OCI-LY1 (cell line): ENCODE measurements at regions not wholly inside any gene's neighbourhood (a gene's known extent, or its start where the extent isn't known, plus 50 kb on each side); places are given as distances from the start of the nearest gene placed in this dataset.

Experiments
- CTCF ChIP-seq: fragments of 200-600 bp; sonication (generic), shearing (Covaris generic); IDR thresholded peaks from 2 replicates; pipeline ENCODE4 v1.5.1; 2017; ENCODE audit warnings: mild to moderate bottlenecking, antibody characterized with exemption, low read length, moderate library complexity, mixed read lengths
- EZH2 ChIP-seq: fragments of 200-600 bp; sonication (generic), shearing (Covaris generic); IDR thresholded peaks from 2 replicates; pipeline ENCODE4 v1.8.0; 2017; ENCODE audit warnings: borderline replicate concordance, mixed run types, mild to moderate bottlenecking, antibody characterized with exemption, low read length, moderate library complexity, mixed read lengths

GRCh38 chr5:67437905-67438845, 241.6 kb upstream of the CD180 start:
- TF ChIP-seq CTCF (no peak), EZH2 (no peak)
